ENCODE measurements at regions not wholly inside any gene's neighbourhood (a gene's known extent, or its start where the extent isn't known, plus 50 kb on each side); places are given as distances from the start of the nearest gene placed in this dataset.

DNA sequence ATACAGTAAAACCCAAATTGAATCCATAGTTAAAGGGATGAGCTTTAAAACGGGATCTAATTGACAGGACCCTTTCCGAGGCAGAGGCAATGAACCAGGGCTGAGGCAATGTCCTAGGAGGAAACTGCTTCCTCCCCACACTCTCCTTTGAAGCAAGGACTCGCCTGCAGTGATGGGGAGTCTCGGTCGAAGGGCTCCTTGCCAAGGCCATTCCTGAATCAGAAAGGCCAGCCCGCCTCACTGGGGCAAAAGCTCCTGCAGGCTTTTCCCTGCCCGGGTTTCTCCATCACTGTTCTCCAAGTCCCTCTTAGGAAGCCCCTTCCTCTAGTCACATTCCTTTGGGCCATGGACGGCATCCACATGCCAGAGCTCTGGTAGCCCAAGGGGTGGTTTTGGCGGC, 132.0 kb downstream of the RBFOX3 start:
- H2AFZ ChIP-seq = no peak overlapping the region
- no peak overlapping the region for H3K27ac ChIP-seq
- H3K27me3 ChIP-seq (replicated peaks; ENCODE audit: insufficient read depth) = peaks cover 23% of the 10 kb centered on the region; the same call in 1 of the 2 replicates
- H3K4me1 ChIP-seq (ENCODE audit: insufficient read depth) = no peaks in the 10 kb centered on the region
- no peak overlapping the region for H3K9ac ChIP-seq
- H3K9me3 ChIP-seq (ENCODE audit: low read depth) = no peaks in the 10 kb centered on the region
- H3K4me2 ChIP-seq (ENCODE audit: unreplicated experiment) = no peak overlapping the region
- no peaks in the 10 kb centered on the region for H4K20me1 ChIP-seq (ENCODE audit: insufficient read depth)
- no peak for DNase-seq
- no peaks in the 10 kb centered on the region for H3K79me2 ChIP-seq (ENCODE audit: insufficient read depth)
- no peaks in the 10 kb centered on the region for H3K36me3 ChIP-seq (ENCODE audit: low read depth)
- H3F3A ChIP-seq (ENCODE audit: insufficient read depth) = no peaks in the 10 kb centered on the region
- H3K9me2 ChIP-seq (ENCODE audit: insufficient read depth) = no peaks in the 10 kb centered on the region
- in situ Hi-C loops (cut with MboI) = no loop called here
- 40 to 59% methylated on average over 9 of the region's 9 CpGs for WGBS, 2 experiments (ENCODE audit: low coverage in 1 of 2, low lambda C conversion rate in 2 of 2, missing lambda C conversion rate in 2 of 2)
- H3K4me3 ChIP-seq = no peak overlapping the region
- TF ChIP-seq EZH2phosphoT487 (IDR thresholded peaks at IDR 0.05; ENCODE audit: insufficient read depth, low read depth) (no peak), EZH2 (IDR thresholded peaks at IDR 0.05; ENCODE audit: insufficient read depth, poor library complexity, severe bottlenecking) (no peak)

DNA sequence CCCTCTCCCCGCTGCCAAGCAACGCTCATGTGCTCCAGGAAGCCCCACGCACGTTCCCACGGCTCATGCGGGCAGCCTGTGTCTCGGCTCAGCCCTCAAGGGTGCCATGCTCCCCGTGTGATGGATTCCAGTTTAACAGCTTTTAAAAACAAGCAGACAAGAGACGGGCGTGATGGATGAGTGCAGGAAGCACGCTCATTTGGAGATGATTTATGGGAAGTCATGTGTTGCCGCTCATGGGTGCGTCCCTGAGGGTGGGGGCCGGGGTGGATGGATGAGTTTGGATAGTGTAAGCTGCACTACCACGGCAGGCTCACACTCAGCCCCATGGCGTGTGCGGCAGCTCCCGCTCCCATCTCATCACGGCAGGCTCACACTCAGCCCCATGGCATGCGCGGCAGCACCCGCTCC, 132.8 kb downstream of the RBFOX3 start:
- Histone ChIP-seq H3K79me2 (ENCODE audit: insufficient read depth) (no peaks in the 10 kb centered on the region), H3K27me3 (replicated peaks; ENCODE audit: insufficient read depth) (peaks cover 22% of the 10 kb centered on the region; the same call in 1 of the 2 replicates), H3K4me3 (no peak overlapping the region), H2AFZ (no peak overlapping the region), H3K4me1 (ENCODE audit: insufficient read depth) (no peaks in the 10 kb centered on the region), H3K9ac (no peak overlapping the region), H3F3A (ENCODE audit: insufficient read depth) (no peaks in the 10 kb centered on the region), H3K9me3 (ENCODE audit: low read depth) (no peaks in the 10 kb centered on the region), H3K4me2 (ENCODE audit: unreplicated experiment) (no peak overlapping the region), H4K20me1 (ENCODE audit: insufficient read depth) (no peaks in the 10 kb centered on the region), H3K27ac (no peak overlapping the region), H3K36me3 (ENCODE audit: low read depth) (no peaks in the 10 kb centered on the region), H3K9me2 (ENCODE audit: insufficient read depth) (no peaks in the 10 kb centered on the region)
- 15 to 17% methylated on average over 22 of the region's 22 CpGs for WGBS, 2 experiments (ENCODE audit: low coverage in 1 of 2, low lambda C conversion rate in 2 of 2, missing lambda C conversion rate in 2 of 2)
- in situ Hi-C loops (cut with MboI) = no loop called here
- TF ChIP-seq EZH2 (IDR thresholded peaks at IDR 0.05; ENCODE audit: insufficient read depth, poor library complexity, severe bottlenecking) (no peak), EZH2phosphoT487 (IDR thresholded peaks at IDR 0.05; ENCODE audit: insufficient read depth, low read depth) (no peak)
- DNase-seq = no peak

DNA sequence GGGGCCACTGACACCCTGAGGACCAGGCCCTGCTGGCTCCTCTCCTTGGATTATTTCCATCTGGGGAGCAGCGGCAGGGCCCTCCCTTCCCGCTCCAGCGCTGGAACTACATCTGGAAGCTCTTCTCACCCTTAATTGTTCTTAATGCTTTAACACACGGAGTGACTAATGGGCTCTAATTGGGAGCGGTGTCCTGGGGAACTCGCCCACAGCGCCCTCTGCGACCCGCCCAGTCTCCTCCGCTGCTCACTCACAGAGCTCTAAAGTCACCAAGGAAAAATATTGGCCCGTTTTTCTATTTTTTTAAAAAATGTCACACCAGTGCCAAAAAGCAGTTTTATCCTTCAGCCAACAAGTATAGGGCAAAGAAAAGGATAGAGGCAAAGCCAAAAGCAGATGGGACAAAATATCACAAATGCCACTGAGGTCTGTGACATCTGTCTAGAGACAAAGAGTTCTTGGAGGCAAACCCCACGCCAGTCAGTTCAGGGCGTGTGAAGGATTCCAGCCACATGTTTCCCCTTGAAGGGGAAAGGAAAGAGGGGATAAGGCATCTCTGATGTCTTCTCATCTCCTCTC, 134.7 kb downstream of the RBFOX3 start:
- no peaks in the 10 kb centered on the region for H3K9me2 ChIP-seq (ENCODE audit: insufficient read depth)
- H4K20me1 ChIP-seq (ENCODE audit: insufficient read depth) = no peaks in the 10 kb centered on the region
- peaks cover 25% of the 10 kb centered on the region; the same call in 1 of the 2 replicates for H3K27me3 ChIP-seq (replicated peaks; ENCODE audit: insufficient read depth)
- H3K4me3 ChIP-seq = no peak overlapping the region
- H3F3A ChIP-seq (ENCODE audit: insufficient read depth) = no peaks in the 10 kb centered on the region
- H3K9me3 ChIP-seq (ENCODE audit: low read depth) = no peaks in the 10 kb centered on the region
- no peak for DNase-seq
- 2 to 3% methylated on average over 13 of the region's 13 CpGs for WGBS, 2 experiments (ENCODE audit: low coverage in 1 of 2, low lambda C conversion rate in 2 of 2, missing lambda C conversion rate in 2 of 2)
- H3K4me2 ChIP-seq (ENCODE audit: unreplicated experiment) = no peak overlapping the region
- no peak for TF ChIP-seq EZH2 (IDR thresholded peaks at IDR 0.05; ENCODE audit: insufficient read depth, poor library complexity, severe bottlenecking)
- TF ChIP-seq EZH2phosphoT487 (IDR thresholded peaks at IDR 0.05; ENCODE audit: insufficient read depth, low read depth) = no peak
- no peak overlapping the region for H3K27ac ChIP-seq
- no peak overlapping the region for H2AFZ ChIP-seq
- in situ Hi-C loops (cut with MboI) = no loop called here
- H3K9ac ChIP-seq = no peak overlapping the region
- no peaks in the 10 kb centered on the region for H3K36me3 ChIP-seq (ENCODE audit: low read depth)
- no peaks in the 10 kb centered on the region for H3K4me1 ChIP-seq (ENCODE audit: insufficient read depth)
- no peaks in the 10 kb centered on the region for H3K79me2 ChIP-seq (ENCODE audit: insufficient read depth)

DNA sequence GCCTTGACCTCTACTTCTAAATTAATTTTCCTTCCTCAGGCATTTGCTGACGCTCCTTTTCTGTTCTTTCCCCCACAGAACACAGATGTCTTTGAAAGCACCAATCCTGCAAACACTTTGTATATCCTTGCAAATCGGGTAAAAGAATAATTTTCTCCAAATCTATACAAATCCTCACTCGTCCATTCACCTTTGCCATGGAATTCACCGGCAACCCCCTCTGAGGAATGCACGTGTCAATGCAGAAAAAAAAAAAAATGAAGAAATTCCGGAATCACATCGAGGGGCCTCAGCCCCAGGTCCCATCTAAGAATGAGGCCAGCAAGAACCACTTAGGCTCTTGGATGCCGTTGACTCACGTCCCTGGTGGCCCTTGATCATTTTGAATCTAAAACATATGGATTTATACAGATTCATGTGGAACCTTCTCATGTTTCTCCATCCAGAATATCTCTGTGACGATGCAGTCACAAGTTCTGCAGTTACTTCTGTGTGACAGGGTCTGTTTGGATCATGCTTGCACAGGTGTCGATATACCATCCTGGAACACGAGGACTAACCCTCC, 136.9 kb downstream of the RBFOX3 start:
- Histone ChIP-seq H4K20me1 (ENCODE audit: insufficient read depth) (no peaks in the 10 kb centered on the region), H2AFZ (no peak overlapping the region), H3K4me3 (no peak overlapping the region), H3K79me2 (ENCODE audit: insufficient read depth) (no peaks in the 10 kb centered on the region), H3K4me2 (ENCODE audit: unreplicated experiment) (no peak overlapping the region), H3K9ac (no peak overlapping the region), H3F3A (ENCODE audit: insufficient read depth) (no peaks in the 10 kb centered on the region), H3K27me3 (replicated peaks; ENCODE audit: insufficient read depth) (peaks cover 25% of the 10 kb centered on the region; the same call in 1 of the 2 replicates), H3K4me1 (ENCODE audit: insufficient read depth) (no peaks in the 10 kb centered on the region), H3K36me3 (ENCODE audit: low read depth) (no peaks in the 10 kb centered on the region), H3K9me2 (ENCODE audit: insufficient read depth) (no peaks in the 10 kb centered on the region), H3K27ac (no peak overlapping the region), H3K9me3 (ENCODE audit: low read depth) (no peaks in the 10 kb centered on the region)
- in situ Hi-C loops (cut with MboI) = no loop called here
- TF ChIP-seq EZH2phosphoT487 (IDR thresholded peaks at IDR 0.05; ENCODE audit: insufficient read depth, low read depth) (no peak), EZH2 (IDR thresholded peaks at IDR 0.05; ENCODE audit: insufficient read depth, poor library complexity, severe bottlenecking) (no peak)
- no peak for DNase-seq
- 47 to 54% methylated on average over 12 of the region's 12 CpGs for WGBS, 2 experiments (ENCODE audit: low coverage in 1 of 2, low lambda C conversion rate in 2 of 2, missing lambda C conversion rate in 2 of 2)

Data from GM23248 (cell line).